ENCODE measurements at regions not wholly inside any gene's neighbourhood (a gene's known extent, or its start where the extent isn't known, plus 50 kb on each side); places are given as distances from the start of the nearest gene placed in this dataset.

- H3K27ac ChIP-seq = peak overlapping the region; percentile 88
- TF ChIP-seq, protein P1, sequence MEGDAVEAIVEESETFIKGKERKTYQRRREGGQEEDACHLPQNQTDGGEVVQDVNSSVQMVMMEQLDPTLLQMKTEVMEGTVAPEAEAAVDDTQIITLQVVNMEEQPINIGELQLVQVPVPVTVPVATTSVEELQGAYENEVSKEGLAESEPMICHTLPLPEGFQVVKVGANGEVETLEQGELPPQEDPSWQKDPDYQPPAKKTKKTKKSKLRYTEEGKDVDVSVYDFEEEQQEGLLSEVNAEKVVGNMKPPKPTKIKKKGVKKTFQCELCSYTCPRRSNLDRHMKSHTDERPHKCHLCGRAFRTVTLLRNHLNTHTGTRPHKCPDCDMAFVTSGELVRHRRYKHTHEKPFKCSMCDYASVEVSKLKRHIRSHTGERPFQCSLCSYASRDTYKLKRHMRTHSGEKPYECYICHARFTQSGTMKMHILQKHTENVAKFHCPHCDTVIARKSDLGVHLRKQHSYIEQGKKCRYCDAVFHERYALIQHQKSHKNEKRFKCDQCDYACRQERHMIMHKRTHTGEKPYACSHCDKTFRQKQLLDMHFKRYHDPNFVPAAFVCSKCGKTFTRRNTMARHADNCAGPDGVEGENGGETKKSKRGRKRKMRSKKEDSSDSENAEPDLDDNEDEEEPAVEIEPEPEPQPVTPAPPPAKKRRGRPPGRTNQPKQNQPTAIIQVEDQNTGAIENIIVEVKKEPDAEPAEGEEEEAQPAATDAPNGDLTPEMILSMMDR (conservative IDR thresholded peaks at IDR 0.05) = no peak
These were observed 175.3 kb upstream of the HES1 start for GRCh38 chr3:193960487-193961274.

DNA sequence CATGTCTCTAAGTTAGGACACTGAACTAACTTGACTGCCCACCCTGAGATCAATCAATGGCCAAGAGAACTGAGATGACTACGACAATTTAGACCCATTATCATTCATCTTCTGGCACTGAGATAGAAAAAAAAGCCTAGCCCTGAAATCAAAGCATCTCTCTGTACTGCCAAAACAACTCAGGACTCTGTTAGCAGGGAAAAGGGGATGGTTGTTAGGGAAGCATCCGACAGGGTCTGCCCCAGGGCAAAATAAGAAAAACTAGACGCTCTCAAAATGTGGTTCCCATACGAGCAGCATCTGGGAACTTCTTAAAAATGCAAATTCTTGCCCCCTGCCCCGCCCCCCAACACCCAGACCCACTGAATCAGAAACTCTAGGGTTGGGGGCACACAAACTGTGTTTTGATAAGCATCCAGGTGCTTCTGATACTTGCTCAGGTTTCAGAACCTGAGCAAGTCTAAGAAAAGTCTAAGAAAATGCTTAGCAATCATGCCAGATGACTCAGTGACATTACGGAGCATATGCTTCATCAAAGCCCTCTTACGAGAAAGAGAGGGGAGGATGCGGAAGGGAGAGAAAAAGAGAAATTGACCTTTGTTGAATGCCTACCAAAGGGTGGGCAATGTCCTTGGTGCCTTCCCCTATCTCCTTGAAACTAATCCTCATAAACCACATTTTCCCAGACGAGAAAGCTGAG, 172.8 kb upstream of the HES1 start:
- TF ChIP-seq, protein P1 (conservative IDR thresholded peaks at IDR 0.05) = no peak
- no peak overlapping the region for H3K27ac ChIP-seq

- TF ChIP-seq, protein P1 (conservative IDR thresholded peaks at IDR 0.05) = no peak
These were observed 172.0 kb upstream of the HES1 start for GRCh38 chr3:193963808-193964516.

DNA sequence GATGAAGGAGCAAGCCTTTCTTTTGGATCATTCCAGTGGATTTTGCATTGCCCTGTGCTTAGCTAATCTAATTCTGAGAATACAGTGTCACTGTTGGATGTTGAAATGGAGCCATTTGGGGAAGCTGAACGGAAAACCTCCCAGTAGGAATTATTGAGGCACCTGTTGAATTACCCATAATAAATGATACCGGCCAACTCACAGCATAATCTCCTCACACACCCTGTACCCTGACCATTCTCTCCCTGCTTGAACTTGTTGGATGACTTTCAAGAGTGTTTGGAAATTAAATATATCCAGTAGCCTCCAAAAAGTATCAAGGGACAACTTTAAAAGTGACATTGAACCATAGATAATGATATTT, 171.4 kb upstream of the HES1 start:
- H3K27ac ChIP-seq = no peak overlapping the region
- TF ChIP-seq, protein P1 (conservative IDR thresholded peaks at IDR 0.05) = no peak

More at GRCh38 chr3:193963808-193964516, 172.0 kb upstream of the HES1 start:
- no peak overlapping the region for H3K27ac ChIP-seq

DNA sequence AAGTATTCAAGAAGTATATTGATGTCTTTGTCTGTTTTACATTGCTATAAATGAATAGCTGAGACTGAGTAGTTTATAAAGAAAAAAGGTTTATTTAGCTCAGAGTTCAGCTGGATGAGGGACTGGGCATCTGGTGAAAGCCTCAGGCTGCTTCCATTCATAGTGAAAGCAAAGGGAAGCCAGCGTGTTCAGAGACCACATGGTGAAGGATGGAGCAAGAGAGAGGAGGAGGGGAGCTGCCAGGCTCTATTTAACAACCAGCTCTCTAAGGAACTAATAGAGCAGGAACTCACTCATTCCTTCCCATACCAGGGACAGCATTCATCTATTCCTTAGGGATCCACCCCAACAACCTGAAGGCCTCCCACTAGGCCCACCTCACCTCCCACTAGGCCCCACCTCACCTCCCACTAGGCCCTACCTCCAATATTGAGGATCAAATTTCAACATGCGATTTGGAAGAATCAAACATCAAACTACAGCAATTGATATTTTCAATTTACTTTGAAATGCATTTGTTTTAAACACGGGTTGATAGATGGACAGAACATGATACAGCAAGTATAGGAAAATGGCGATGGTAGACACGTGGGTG, 167.5 kb upstream of the HES1 start:
- no peak overlapping the region for H3K27ac ChIP-seq
- TF ChIP-seq, protein P1 (conservative IDR thresholded peaks at IDR 0.05) = no peak

GRCh38 chr3:193970131-193970772, 165.7 kb upstream of the HES1 start:
- TF ChIP-seq, protein P1 (conservative IDR thresholded peaks at IDR 0.05) = peak; percentile 61
- peak overlapping the region; percentile 70 for H3K27ac ChIP-seq

Measured in VCaP (cell line).